SK-N-SH treated with all-trans-retinoic acid at 6 μM for 48 hours (cell line): ENCODE measurements at regions not wholly inside any gene's neighbourhood (a gene's known extent, or its start where the extent isn't known, plus 50 kb on each side); places are given as distances from the start of the nearest gene placed in this dataset.

Experiments
- ATAC-seq: fragments of 200-7000 bp; cut with Tn5 transposase; 3 replicates; pipeline ENCODE4 v1.9.1; 2020; ENCODE audit warnings: mild to moderate bottlenecking, moderate library complexity
- ARNTL ChIP-seq: fragments of 450-650 bp; formaldehyde crosslinking; IDR thresholded peaks from 2 replicates; pipeline ENCODE4 v1.5.0; 2020; ENCODE audit warnings: low read depth, mild to moderate bottlenecking, moderate library complexity, borderline replicate concordance
- BACH2 ChIP-seq: fragments of 250-450 bp; sonication (Bioruptor Pico); IDR thresholded peaks from 2 replicates; pipeline ENCODE4 v1.9.0; 2021; ENCODE audit warnings: mild to moderate bottlenecking, borderline replicate concordance
- CREB5 ChIP-seq: fragments of 250-450 bp; sonication (Bioruptor Pico); IDR thresholded peaks from 2 replicates; pipeline ENCODE4 v1.5.1; 2020; ENCODE audit warnings: low read depth, mild to moderate bottlenecking, moderate library complexity
- CSDC2 ChIP-seq: fragments of 250-450 bp; sonication (Bioruptor Pico); IDR thresholded peaks from 2 replicates; pipeline ENCODE4 v1.5.0; 2020; ENCODE audit warnings: mild to moderate bottlenecking, moderate library complexity
- CSRNP3 ChIP-seq: fragments of 250-450 bp; sonication (Bioruptor Pico); IDR thresholded peaks from 2 replicates; pipeline ENCODE4 v1.5.1; 2021; ENCODE audit warnings: mild to moderate bottlenecking, moderate library complexity
- ESRRG ChIP-seq: fragments of 250-450 bp; sonication (Bioruptor Pico); IDR thresholded peaks from 2 replicates; pipeline ENCODE4 v1.6.1; 2021; ENCODE audit warnings: mild to moderate bottlenecking
- GLIS3 ChIP-seq: fragments of 250-450 bp; sonication (Bioruptor Pico); IDR thresholded peaks from 2 replicates; pipeline ENCODE4 v1.5.0; 2020; ENCODE audit warnings: mild to moderate bottlenecking, moderate library complexity
- OSR1 ChIP-seq: fragments of 250-450 bp; sonication (Bioruptor Pico); IDR thresholded peaks from 2 replicates; pipeline ENCODE4 v1.8.0; 2022; ENCODE audit warnings: moderate library complexity, mild to moderate bottlenecking, inconsistent platforms
- PATZ1 ChIP-seq: fragments of 250-450 bp; sonication (Bioruptor Pico); IDR thresholded peaks from 2 replicates; pipeline ENCODE4 v1.8.0; 2020; ENCODE audit warnings: mild to moderate bottlenecking, moderate library complexity, borderline replicate concordance
- POU6F1 ChIP-seq: fragments of 250-450 bp; sonication (Bioruptor Pico); IDR thresholded peaks from 2 replicates; pipeline ENCODE4 v1.8.0; 2021; ENCODE audit warnings: low read depth, mild to moderate bottlenecking, moderate library complexity, borderline replicate concordance
- RARB ChIP-seq: fragments of 250-450 bp; sonication (Bioruptor Pico); IDR thresholded peaks from 2 replicates; pipeline ENCODE4 v1.8.0; 2021; ENCODE audit warnings: mild to moderate bottlenecking, moderate library complexity
- SNAI2 ChIP-seq: fragments of 250-450 bp; sonication (Bioruptor Pico); IDR thresholded peaks from 2 replicates; pipeline ENCODE4 v1.5.0; 2020; ENCODE audit warnings: mild to moderate bottlenecking, moderate library complexity
- TCF4 ChIP-seq: fragments of 250-450 bp; sonication (Bioruptor Pico); IDR thresholded peaks from 2 replicates; pipeline ENCODE4 v1.8.0; 2021; ENCODE audit warnings: mild to moderate bottlenecking, moderate library complexity, borderline replicate concordance
- TOX ChIP-seq: fragments of 250-450 bp; sonication (Bioruptor Pico); IDR thresholded peaks from 2 replicates; pipeline ENCODE4 v1.8.0; 2021; ENCODE audit warnings: mild to moderate bottlenecking, moderate library complexity, borderline replicate concordance
- TSHZ2 ChIP-seq: fragments of 250-450 bp; sonication (Bioruptor Pico); IDR thresholded peaks from 2 replicates; pipeline ENCODE4 v1.5.0; 2020; ENCODE audit warnings: mild to moderate bottlenecking, moderate library complexity
- ZC3H10 ChIP-seq: fragments of 250-450 bp; sonication (Bioruptor Pico); IDR thresholded peaks from 2 replicates; pipeline ENCODE4 v1.5.1; 2021; ENCODE audit warnings: mild to moderate bottlenecking, moderate library complexity
- ZFP3 ChIP-seq: fragments of 250-450 bp; sonication (Bioruptor Pico); IDR thresholded peaks from 2 replicates; pipeline ENCODE4 v1.5.0; 2020; ENCODE audit warnings: mild to moderate bottlenecking, moderate library complexity
- ZFP30 ChIP-seq: fragments of 450-650 bp; formaldehyde crosslinking; IDR thresholded peaks from 2 replicates; pipeline ENCODE4 v1.5.0; 2022; ENCODE audit warnings: mild to moderate bottlenecking, moderate library complexity
- ZNF565 ChIP-seq: fragments of 450-650 bp; formaldehyde crosslinking; conservative IDR thresholded peaks from 2 replicates; pipeline ENCODE4 v1.5.0; 2020; ENCODE audit warnings: low read depth, mild to moderate bottlenecking, moderate library complexity
- ZNF70 ChIP-seq: fragments of 450-650 bp; formaldehyde crosslinking; IDR thresholded peaks from 2 replicates; pipeline ENCODE4 v1.5.0; 2020; ENCODE audit warnings: mild to moderate bottlenecking, moderate library complexity
- ZNF8 ChIP-seq: fragments of 450-650 bp; formaldehyde crosslinking; IDR thresholded peaks from 2 replicates; pipeline ENCODE4 v1.5.0; 2020; ENCODE audit warnings: mild to moderate bottlenecking, moderate library complexity

- TF ChIP-seq CSDC2 (CRISPR knock-in tag), result no peak
- no peak for TF ChIP-seq ZC3H10 (CRISPR knock-in tag)
- no peak for TF ChIP-seq ZFP30
- TF ChIP-seq CREB5 (CRISPR knock-in tag), result no peak
- ATAC-seq, result no peak
These were observed 67.8 kb upstream of the PRSS1 start for GRCh38 chr7:142681314-142682092.

- ATAC-seq, result no peak
- TF ChIP-seq CSRNP3, result no peak
- no peak for TF ChIP-seq RARB (CRISPR knock-in tag)
- TF ChIP-seq POU6F1 (CRISPR knock-in tag), result no peak
- no peak for TF ChIP-seq ZFP30
- TF ChIP-seq ZC3H10 (CRISPR knock-in tag), result no peak
- no peak for TF ChIP-seq TOX (CRISPR knock-in tag)
- TF ChIP-seq ESRRG (CRISPR knock-in tag), result no peak
- no peak for TF ChIP-seq ZNF8 (CRISPR knock-in tag)
- TF ChIP-seq GLIS3 (CRISPR knock-in tag), result no peak
- TF ChIP-seq ZFP3 (CRISPR knock-in tag), result no peak
- TF ChIP-seq SNAI2 (CRISPR knock-in tag), result no peak
- no peak for TF ChIP-seq BACH2 (CRISPR knock-in tag)
These were observed 77.8 kb upstream of the PRSS1 start for GRCh38 chr7:142671506-142671905.

- TF ChIP-seq OSR1 (no peak), TCF4 (CRISPR knock-in tag) (no peak), ZNF565 (CRISPR knock-in tag) (no peak), BACH2 (CRISPR knock-in tag) (no peak), ZFP3 (CRISPR knock-in tag) (no peak), PATZ1 (CRISPR knock-in tag) (no peak), RARB (CRISPR knock-in tag) (no peak), CSDC2 (CRISPR knock-in tag) (no peak), GLIS3 (CRISPR knock-in tag) (no peak), ZNF70 (CRISPR knock-in tag) (no peak)
- no peak for ATAC-seq
These were observed 78.8 kb upstream of the PRSS1 start for GRCh38 chr7:142670511-142670910.

- no peak for TF ChIP-seq POU6F1 (CRISPR knock-in tag)
- no peak for TF ChIP-seq ARNTL (CRISPR knock-in tag)
- no peak for TF ChIP-seq BACH2 (CRISPR knock-in tag)
- TF ChIP-seq ZNF565 (CRISPR knock-in tag), result no peak
- TF ChIP-seq ESRRG (CRISPR knock-in tag), result no peak
- TF ChIP-seq CREB5 (CRISPR knock-in tag), result no peak
- no peak for TF ChIP-seq ZFP3 (CRISPR knock-in tag)
- no peak for TF ChIP-seq TSHZ2 (CRISPR knock-in tag)
- TF ChIP-seq ZFP30, result no peak
- TF ChIP-seq CSDC2 (CRISPR knock-in tag), result no peak
- peak; percentile 46; the same call in 1 of the 3 replicates for ATAC-seq
These were observed 80.1 kb upstream of the PRSS1 start for GRCh38 chr7:142669074-142669654.
